ENCODE measurements at regions not wholly inside any gene's neighbourhood (a gene's known extent, or its start where the extent isn't known, plus 50 kb on each side); places are given as distances from the start of the nearest gene placed in this dataset.

GRCh38 chr4:137015426-137016409 lies 516.6 kb downstream of the PCDH18 start:
- no peaks in the 10 kb centered on the region for H3K36me3 ChIP-seq (ENCODE audit: insufficient read depth)
- 23% methylated on average over 2 of the region's 2 CpGs for WGBS
- H3K4me1 ChIP-seq (ENCODE audit: insufficient read depth), result no peaks in the 10 kb centered on the region
- H3K27ac ChIP-seq (ENCODE audit: low read depth), result no peak overlapping the region
- no peak for DNase-seq (ENCODE audit: extremely low spot score)
- no peak overlapping the region for H3K4me3 ChIP-seq (ENCODE audit: low read depth, low read length)

- WGBS, result 75% methylated on average over 2 of the region's 2 CpGs
- Histone ChIP-seq H3K4me1 (ENCODE audit: insufficient read depth) (no peaks in the 10 kb centered on the region), H3K27ac (ENCODE audit: low read depth) (no peak overlapping the region), H3K36me3 (ENCODE audit: insufficient read depth) (no peaks in the 10 kb centered on the region), H3K4me3 (ENCODE audit: low read depth, low read length) (no peak overlapping the region)
- DNase-seq (ENCODE audit: extremely low spot score), result no peak
Measured at GRCh38 chr4:137000432-137000831, 531.9 kb downstream of the PCDH18 start.

GRCh38 chr4:136992032-136992431 lies 540.3 kb downstream of the PCDH18 start:
- H3K27ac ChIP-seq (ENCODE audit: low read depth), result no peak overlapping the region
- no peak for DNase-seq (ENCODE audit: extremely low spot score)
- H3K4me3 ChIP-seq (ENCODE audit: low read depth, low read length), result no peak overlapping the region
- no peaks in the 10 kb centered on the region for H3K36me3 ChIP-seq (ENCODE audit: insufficient read depth)
- WGBS, result 60% methylated on average over 3 of the region's 3 CpGs
- no peaks in the 10 kb centered on the region for H3K4me1 ChIP-seq (ENCODE audit: insufficient read depth)

- DNase-seq (ENCODE audit: extremely low spot score), result no peak
- Histone ChIP-seq H3K4me3 (ENCODE audit: low read depth, low read length) (no peak overlapping the region), H3K4me1 (ENCODE audit: insufficient read depth) (no peaks in the 10 kb centered on the region), H3K36me3 (ENCODE audit: insufficient read depth) (no peaks in the 10 kb centered on the region), H3K27ac (ENCODE audit: low read depth) (no peak overlapping the region)
- 77% methylated on average over 1 of the region's 1 CpG for WGBS
Measured at GRCh38 chr4:136985683-136986082, 546.6 kb downstream of the PCDH18 start.

GRCh38 chr4:136967069-136967468 lies 565.2 kb downstream of the PCDH18 start:
- Histone ChIP-seq H3K4me1 (ENCODE audit: insufficient read depth) (no peaks in the 10 kb centered on the region), H3K36me3 (ENCODE audit: insufficient read depth) (no peaks in the 10 kb centered on the region), H3K4me3 (ENCODE audit: low read depth, low read length) (no peak overlapping the region), H3K27ac (ENCODE audit: low read depth) (no peak overlapping the region)
- DNase-seq (ENCODE audit: extremely low spot score), result no peak
- WGBS, result 88% methylated on average over 4 of the region's 4 CpGs

- 68% methylated on average over 3 of the region's 3 CpGs for WGBS
- no peaks in the 10 kb centered on the region for H3K36me3 ChIP-seq (ENCODE audit: insufficient read depth)
- no peaks in the 10 kb centered on the region for H3K4me1 ChIP-seq (ENCODE audit: insufficient read depth)
- no peak for DNase-seq (ENCODE audit: extremely low spot score)
- H3K27ac ChIP-seq (ENCODE audit: low read depth), result no peak overlapping the region
- H3K4me3 ChIP-seq (ENCODE audit: low read depth, low read length), result no peak overlapping the region
Measured at GRCh38 chr4:136965478-136965877, 566.8 kb downstream of the PCDH18 start.

- Histone ChIP-seq H3K4me1 (ENCODE audit: insufficient read depth) (no peaks in the 10 kb centered on the region), H3K36me3 (ENCODE audit: insufficient read depth) (no peaks in the 10 kb centered on the region), H3K27ac (ENCODE audit: low read depth) (no peak overlapping the region), H3K4me3 (ENCODE audit: low read depth, low read length) (no peak overlapping the region)
- DNase-seq (ENCODE audit: extremely low spot score), result no peak
- 74% methylated on average over 2 of the region's 2 CpGs for WGBS
Measured at GRCh38 chr4:136962868-136963267, 569.4 kb downstream of the PCDH18 start.

- no peak for DNase-seq (ENCODE audit: extremely low spot score)
- Histone ChIP-seq H3K27ac (ENCODE audit: low read depth) (no peak overlapping the region), H3K4me1 (ENCODE audit: insufficient read depth) (no peaks in the 10 kb centered on the region), H3K4me3 (ENCODE audit: low read depth, low read length) (no peak overlapping the region), H3K36me3 (ENCODE audit: insufficient read depth) (no peaks in the 10 kb centered on the region)
- WGBS, result 94% methylated on average over 9 of the region's 9 CpGs
Measured at GRCh38 chr4:136946307-136946907, 585.9 kb downstream of the PCDH18 start.

GRCh38 chr4:136939781-136940180 lies 592.5 kb downstream of the PCDH18 start:
- Histone ChIP-seq H3K27ac (ENCODE audit: low read depth) (no peak overlapping the region), H3K4me3 (ENCODE audit: low read depth, low read length) (no peak overlapping the region), H3K36me3 (ENCODE audit: insufficient read depth) (no peaks in the 10 kb centered on the region), H3K4me1 (ENCODE audit: insufficient read depth) (no peaks in the 10 kb centered on the region)
- no peak for DNase-seq (ENCODE audit: extremely low spot score)

- H3K4me1 ChIP-seq (ENCODE audit: insufficient read depth), result no peaks in the 10 kb centered on the region
- no peak overlapping the region for H3K4me3 ChIP-seq (ENCODE audit: low read depth, low read length)
- DNase-seq (ENCODE audit: extremely low spot score), result no peak
- H3K36me3 ChIP-seq (ENCODE audit: insufficient read depth), result no peaks in the 10 kb centered on the region
- no peak overlapping the region for H3K27ac ChIP-seq (ENCODE audit: low read depth)
- 44% methylated on average over 3 of the region's 3 CpGs for WGBS
Measured at GRCh38 chr4:136935871-136936270, 596.4 kb downstream of the PCDH18 start.

GRCh38 chr4:136935305-136935704 lies 597.0 kb downstream of the PCDH18 start:
- H3K4me3 ChIP-seq (ENCODE audit: low read depth, low read length), result no peak overlapping the region
- H3K36me3 ChIP-seq (ENCODE audit: insufficient read depth), result no peaks in the 10 kb centered on the region
- no peaks in the 10 kb centered on the region for H3K4me1 ChIP-seq (ENCODE audit: insufficient read depth)
- WGBS, result 90% methylated on average over 1 of the region's 1 CpG
- H3K27ac ChIP-seq (ENCODE audit: low read depth), result no peak overlapping the region
- DNase-seq (ENCODE audit: extremely low spot score), result no peak

GRCh38 chr4:136934601-136935000 lies 597.7 kb downstream of the PCDH18 start:
- no peak overlapping the region for H3K4me3 ChIP-seq (ENCODE audit: low read depth, low read length)
- no peak for DNase-seq (ENCODE audit: extremely low spot score)
- no peaks in the 10 kb centered on the region for H3K4me1 ChIP-seq (ENCODE audit: insufficient read depth)
- no peaks in the 10 kb centered on the region for H3K36me3 ChIP-seq (ENCODE audit: insufficient read depth)
- 76% methylated on average over 1 of the region's 1 CpG for WGBS
- H3K27ac ChIP-seq (ENCODE audit: low read depth), result no peak overlapping the region

GRCh38 chr4:136931781-136932180 lies 600.5 kb downstream of the PCDH18 start:
- no peaks in the 10 kb centered on the region for H3K4me1 ChIP-seq (ENCODE audit: insufficient read depth)
- no peak overlapping the region for H3K4me3 ChIP-seq (ENCODE audit: low read depth, low read length)
- WGBS, result 78% methylated on average over 2 of the region's 2 CpGs
- H3K27ac ChIP-seq (ENCODE audit: low read depth), result no peak overlapping the region
- DNase-seq (ENCODE audit: extremely low spot score), result no peak
- H3K36me3 ChIP-seq (ENCODE audit: insufficient read depth), result no peaks in the 10 kb centered on the region

GRCh38 chr4:136928957-136929411 lies 603.3 kb downstream of the PCDH18 start:
- Histone ChIP-seq H3K4me1 (ENCODE audit: insufficient read depth) (no peaks in the 10 kb centered on the region), H3K4me3 (ENCODE audit: low read depth, low read length) (no peak overlapping the region), H3K27ac (ENCODE audit: low read depth) (no peak overlapping the region), H3K36me3 (ENCODE audit: insufficient read depth) (no peaks in the 10 kb centered on the region)
- DNase-seq (ENCODE audit: extremely low spot score), result no peak
- 93% methylated on average over 16 of the region's 16 CpGs for WGBS
